ENCODE measurements at regions not wholly inside any gene's neighbourhood (a gene's known extent, or its start where the extent isn't known, plus 50 kb on each side); places are given as distances from the start of the nearest gene placed in this dataset.
A peak's percentile ranks its signal among the peaks of the same experiment; 100 is the strongest.

DNA sequence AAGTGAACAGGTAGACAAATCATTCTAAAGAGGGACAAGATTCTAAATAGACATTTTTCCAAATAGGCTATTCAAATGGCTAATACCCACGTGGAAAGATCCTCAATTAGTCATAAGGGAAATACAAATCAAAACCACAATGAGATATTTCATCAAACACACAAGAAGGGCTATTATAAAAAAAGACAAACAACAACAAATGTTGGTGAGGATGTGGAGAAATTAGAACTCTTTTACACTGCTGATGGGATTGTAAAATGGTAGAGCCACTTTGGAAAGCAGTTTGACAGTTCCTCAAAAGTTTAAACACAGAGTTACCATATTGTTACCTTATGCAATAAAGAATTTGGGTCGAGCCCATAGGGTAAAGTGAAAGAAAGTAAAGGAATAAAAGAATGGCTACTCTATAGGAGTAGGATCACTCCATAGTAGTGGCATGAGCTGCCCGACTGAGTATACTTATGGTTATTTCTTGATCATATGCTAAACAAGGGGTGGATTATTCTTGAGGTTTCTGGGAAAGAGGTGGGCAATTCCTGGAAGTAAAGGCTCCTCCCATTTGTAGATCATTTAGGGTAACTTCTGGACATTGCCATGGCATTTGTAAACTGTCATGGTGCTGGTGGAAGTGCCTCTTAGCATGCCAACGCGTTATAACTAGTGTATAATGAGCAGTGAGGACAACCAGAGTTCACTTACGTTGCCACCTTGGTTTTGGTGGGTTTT, 58.9 kb upstream of the FAM9C start:
- Histone ChIP-seq H3K4me3 (ENCODE audit: insufficient read depth, low read length) (no peak overlapping the region), H3K27ac (ENCODE audit: low read depth, low read length) (no peak overlapping the region), H2AFZ (ENCODE audit: low read length) (no peak overlapping the region), H3K36me3 (ENCODE audit: insufficient read depth, low read length) (no peaks in the 10 kb centered on the region), H3K4me1 (ENCODE audit: insufficient read depth, low read length) (peaks cover 16% of the 10 kb centered on the region), H3K4me2 (ENCODE audit: insufficient read depth, low read length) (no peak overlapping the region), H3K79me2 (ENCODE audit: insufficient read depth, low read length) (no peaks in the 10 kb centered on the region), H4K20me1 (ENCODE audit: insufficient read depth, low read length) (no peaks in the 10 kb centered on the region), H3K27me3 (ENCODE audit: insufficient read depth, low read length) (no peaks in the 10 kb centered on the region), H3K9me3 (ENCODE audit: low read depth, low read length) (no peaks in the 10 kb centered on the region)
- TF ChIP-seq, protein P1, sequence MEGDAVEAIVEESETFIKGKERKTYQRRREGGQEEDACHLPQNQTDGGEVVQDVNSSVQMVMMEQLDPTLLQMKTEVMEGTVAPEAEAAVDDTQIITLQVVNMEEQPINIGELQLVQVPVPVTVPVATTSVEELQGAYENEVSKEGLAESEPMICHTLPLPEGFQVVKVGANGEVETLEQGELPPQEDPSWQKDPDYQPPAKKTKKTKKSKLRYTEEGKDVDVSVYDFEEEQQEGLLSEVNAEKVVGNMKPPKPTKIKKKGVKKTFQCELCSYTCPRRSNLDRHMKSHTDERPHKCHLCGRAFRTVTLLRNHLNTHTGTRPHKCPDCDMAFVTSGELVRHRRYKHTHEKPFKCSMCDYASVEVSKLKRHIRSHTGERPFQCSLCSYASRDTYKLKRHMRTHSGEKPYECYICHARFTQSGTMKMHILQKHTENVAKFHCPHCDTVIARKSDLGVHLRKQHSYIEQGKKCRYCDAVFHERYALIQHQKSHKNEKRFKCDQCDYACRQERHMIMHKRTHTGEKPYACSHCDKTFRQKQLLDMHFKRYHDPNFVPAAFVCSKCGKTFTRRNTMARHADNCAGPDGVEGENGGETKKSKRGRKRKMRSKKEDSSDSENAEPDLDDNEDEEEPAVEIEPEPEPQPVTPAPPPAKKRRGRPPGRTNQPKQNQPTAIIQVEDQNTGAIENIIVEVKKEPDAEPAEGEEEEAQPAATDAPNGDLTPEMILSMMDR (IDR thresholded peaks at IDR 0.05; ENCODE audit: extremely low read depth, low read depth, low read length), result no peak
- no peak for DNase-seq (ENCODE audit: insufficient read length, low spot score, missing footprints)

DNA sequence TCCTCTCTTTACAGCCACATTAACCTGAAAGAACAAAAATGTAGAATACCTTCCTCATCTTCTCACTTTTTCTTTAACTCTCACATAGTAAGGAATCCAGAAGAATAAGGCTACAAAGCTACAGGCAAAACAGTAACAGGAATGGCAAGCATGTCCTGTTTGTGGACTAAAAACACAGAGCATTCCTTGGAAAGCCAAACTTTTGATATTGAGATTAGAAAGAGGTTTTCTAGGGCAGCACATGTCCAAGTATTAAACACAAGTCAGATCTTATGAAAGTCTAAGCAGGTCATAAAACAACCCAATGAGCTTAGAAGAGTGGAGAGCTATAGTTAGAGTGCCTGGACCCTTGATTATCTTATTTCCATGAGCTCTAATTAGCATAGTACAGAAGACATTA, 58.2 kb upstream of the FAM9C start:
- DNase-seq (ENCODE audit: insufficient read length, low spot score, missing footprints), result no peak
- TF ChIP-seq, protein P1 (IDR thresholded peaks at IDR 0.05; ENCODE audit: extremely low read depth, low read depth, low read length), result no peak

DNA sequence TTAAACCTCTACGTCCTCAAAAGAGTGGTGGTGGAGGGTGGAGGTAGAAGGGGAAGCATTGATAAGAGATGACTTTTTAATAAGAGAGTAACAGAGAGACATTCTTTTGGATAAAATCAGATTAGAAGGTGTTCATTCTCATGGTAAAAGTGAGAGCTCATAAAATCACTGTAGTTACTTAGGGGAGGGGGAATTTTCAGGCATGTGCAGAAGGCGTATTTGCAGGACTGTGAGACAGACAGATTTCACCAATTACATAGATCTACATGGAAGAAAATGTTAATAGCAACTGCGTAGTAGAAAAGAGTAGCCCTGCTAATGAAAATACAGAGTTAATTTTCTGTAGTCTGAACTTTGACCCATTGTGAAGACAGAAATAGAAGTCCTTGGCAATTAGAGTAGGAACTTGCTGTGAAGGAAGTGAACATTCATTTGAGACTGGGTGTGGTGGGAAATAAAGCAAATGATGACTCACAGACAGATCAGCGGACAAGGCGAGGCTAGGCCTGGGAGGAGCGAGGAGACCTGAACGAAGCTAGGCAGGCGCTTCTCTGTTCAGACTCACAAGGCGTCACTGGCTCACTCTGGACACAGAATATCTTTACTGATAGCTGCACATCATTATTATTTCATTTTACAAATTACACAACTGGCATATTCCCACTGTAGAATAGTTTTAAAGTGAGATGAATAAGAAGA, 57.2 kb upstream of the FAM9C start:
- Histone ChIP-seq H3K27ac (ENCODE audit: low read depth, low read length) (peak overlapping the region; percentile 37), H3K79me2 (ENCODE audit: insufficient read depth, low read length) (no peaks in the 10 kb centered on the region), H3K4me2 (ENCODE audit: insufficient read depth, low read length) (peak overlapping the region; percentile 14), H3K36me3 (ENCODE audit: insufficient read depth, low read length) (no peaks in the 10 kb centered on the region), H4K20me1 (ENCODE audit: insufficient read depth, low read length) (no peaks in the 10 kb centered on the region), H2AFZ (ENCODE audit: low read length) (no peak overlapping the region), H3K9me3 (ENCODE audit: low read depth, low read length) (no peaks in the 10 kb centered on the region), H3K4me1 (ENCODE audit: insufficient read depth, low read length) (peaks cover 16% of the 10 kb centered on the region), H3K4me3 (ENCODE audit: insufficient read depth, low read length) (no peak overlapping the region), H3K27me3 (ENCODE audit: insufficient read depth, low read length) (no peaks in the 10 kb centered on the region)
- no peak for DNase-seq (ENCODE audit: insufficient read length, low spot score, missing footprints)
- TF ChIP-seq, protein P1 (IDR thresholded peaks at IDR 0.05; ENCODE audit: extremely low read depth, low read depth, low read length), result no peak

More for the DNA sequence above, 58.2 kb upstream of the FAM9C start:
- no peaks in the 10 kb centered on the region for H3K79me2 ChIP-seq (ENCODE audit: insufficient read depth, low read length)
- no peaks in the 10 kb centered on the region for H3K36me3 ChIP-seq (ENCODE audit: insufficient read depth, low read length)
- no peak overlapping the region for H3K4me2 ChIP-seq (ENCODE audit: insufficient read depth, low read length)
- no peaks in the 10 kb centered on the region for H3K9me3 ChIP-seq (ENCODE audit: low read depth, low read length)
- no peaks in the 10 kb centered on the region for H4K20me1 ChIP-seq (ENCODE audit: insufficient read depth, low read length)
- H3K4me1 ChIP-seq (ENCODE audit: insufficient read depth, low read length), result peaks cover 16% of the 10 kb centered on the region
- peak overlapping the region; percentile 1 for H3K27ac ChIP-seq (ENCODE audit: low read depth, low read length)
- no peaks in the 10 kb centered on the region for H3K27me3 ChIP-seq (ENCODE audit: insufficient read depth, low read length)
- H2AFZ ChIP-seq (ENCODE audit: low read length), result no peak overlapping the region
- H3K4me3 ChIP-seq (ENCODE audit: insufficient read depth, low read length), result no peak overlapping the region

DNA sequence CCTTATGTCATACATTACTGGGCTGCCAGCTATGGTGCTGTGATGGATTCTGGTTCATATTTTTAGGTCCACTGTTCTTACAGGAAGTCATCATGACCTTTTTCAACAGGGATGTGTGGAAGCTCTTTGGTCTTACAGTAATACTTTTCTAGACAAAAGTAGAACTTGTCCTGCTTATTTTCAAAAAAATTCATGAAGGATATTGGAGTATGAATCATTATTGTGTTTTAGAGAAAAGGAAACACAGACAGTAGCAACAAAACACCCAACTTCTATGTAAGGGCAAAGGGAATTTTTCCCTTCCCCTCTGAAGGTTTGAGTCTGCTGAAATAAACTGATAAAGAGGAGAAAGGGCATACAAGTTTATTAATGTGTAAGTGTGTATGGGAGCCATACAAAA, 54.7 kb upstream of the FAM9C start:
- no peaks in the 10 kb centered on the region for H4K20me1 ChIP-seq (ENCODE audit: insufficient read depth, low read length)
- no peak overlapping the region for H2AFZ ChIP-seq (ENCODE audit: low read length)
- H3K4me2 ChIP-seq (ENCODE audit: insufficient read depth, low read length), result no peak overlapping the region
- no peaks in the 10 kb centered on the region for H3K36me3 ChIP-seq (ENCODE audit: insufficient read depth, low read length)
- H3K27me3 ChIP-seq (ENCODE audit: insufficient read depth, low read length), result no peaks in the 10 kb centered on the region
- DNase-seq (ENCODE audit: insufficient read length, low spot score, missing footprints), result no peak
- no peaks in the 10 kb centered on the region for H3K9me3 ChIP-seq (ENCODE audit: low read depth, low read length)
- no peaks in the 10 kb centered on the region for H3K79me2 ChIP-seq (ENCODE audit: insufficient read depth, low read length)
- TF ChIP-seq, protein P1 (IDR thresholded peaks at IDR 0.05; ENCODE audit: extremely low read depth, low read depth, low read length), result no peak
- peaks cover 22% of the 10 kb centered on the region for H3K4me1 ChIP-seq (ENCODE audit: insufficient read depth, low read length)
- peak overlapping the region; percentile 22 for H3K27ac ChIP-seq (ENCODE audit: low read depth, low read length)
- H3K4me3 ChIP-seq (ENCODE audit: insufficient read depth, low read length), result no peak overlapping the region
